Activated effector memory CD4-positive, alpha-beta T cell treated with anti-CD3 and anti-CD28 coated beads, Interleukin-2, amount 50 U/mL, for 16 hours (primary cell): ENCODE measurements at regions not wholly inside any gene's neighbourhood (a gene's known extent, or its start where the extent isn't known, plus 50 kb on each side); places are given as distances from the start of the nearest gene placed in this dataset.
"Not testable (repeated sequence)": the region's sequence is repeated elsewhere in the genome, so short reads cannot be mapped to it uniquely, and the experiment has no call there.

ENCODE experiments used
- DNase-seq: peaks from one replicate; pipeline ENCODE4 v3.0.0-alpha.2; 2020

DNA sequence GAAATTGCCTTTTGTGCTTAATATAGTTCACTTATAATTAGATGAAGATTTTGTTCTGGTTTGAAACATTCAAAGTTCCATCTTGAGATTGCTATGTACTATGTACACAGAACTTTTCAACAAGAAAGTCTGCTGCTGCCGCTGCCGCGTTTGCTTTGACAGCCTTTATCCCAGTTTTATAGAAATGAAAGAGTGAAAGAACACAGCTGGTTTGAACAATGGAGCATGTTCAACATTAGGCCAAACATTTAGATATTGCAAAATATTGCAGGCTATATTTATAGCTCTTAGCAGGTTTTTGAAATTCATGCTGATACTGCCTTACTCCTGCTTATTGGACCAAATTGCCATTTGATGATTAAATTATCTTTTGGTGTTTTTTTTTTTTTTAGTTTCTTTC lies 299.8 kb upstream of the PRKD1 start:
- no peak for DNase-seq

DNA sequence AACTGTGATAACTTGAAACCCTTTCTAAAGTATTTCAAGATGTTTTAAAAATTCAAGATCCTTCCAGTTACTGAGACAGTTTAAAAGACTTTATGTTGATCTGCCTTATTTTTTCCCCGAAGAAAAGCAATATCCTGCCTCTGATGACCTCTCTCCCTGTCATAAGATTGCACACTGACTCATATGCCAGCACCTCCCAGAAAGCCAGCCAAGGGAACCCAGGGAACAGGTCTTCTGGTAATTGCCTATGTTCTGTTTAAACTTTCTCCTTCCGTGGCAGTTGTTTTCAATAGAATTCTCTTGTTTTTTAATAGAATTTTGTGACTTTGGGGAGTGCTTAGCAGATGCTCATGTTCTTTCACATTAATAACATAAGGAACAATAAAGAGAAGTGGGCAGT lies 300.2 kb upstream of the PRKD1 start:
- DNase-seq = no peak

DNA sequence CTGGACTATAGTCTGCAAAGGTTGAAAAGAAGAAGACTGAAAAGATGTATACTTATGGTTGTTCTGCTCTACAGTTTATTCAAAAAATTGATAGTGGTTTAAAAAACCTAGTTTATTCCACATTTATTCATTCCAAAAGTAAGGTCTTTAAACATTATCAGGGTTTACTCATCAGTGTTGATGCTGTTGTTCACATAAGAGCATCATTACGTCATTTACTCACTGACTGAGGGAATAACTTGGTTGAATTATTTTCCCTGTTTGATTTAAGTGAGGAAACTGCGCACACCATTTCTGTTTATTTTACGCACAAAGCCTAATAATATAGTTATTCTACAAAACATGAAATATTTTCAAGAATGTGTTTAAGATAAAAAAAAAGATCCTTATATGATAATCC lies 303.1 kb upstream of the PRKD1 start:
- DNase-seq = no peak

DNA sequence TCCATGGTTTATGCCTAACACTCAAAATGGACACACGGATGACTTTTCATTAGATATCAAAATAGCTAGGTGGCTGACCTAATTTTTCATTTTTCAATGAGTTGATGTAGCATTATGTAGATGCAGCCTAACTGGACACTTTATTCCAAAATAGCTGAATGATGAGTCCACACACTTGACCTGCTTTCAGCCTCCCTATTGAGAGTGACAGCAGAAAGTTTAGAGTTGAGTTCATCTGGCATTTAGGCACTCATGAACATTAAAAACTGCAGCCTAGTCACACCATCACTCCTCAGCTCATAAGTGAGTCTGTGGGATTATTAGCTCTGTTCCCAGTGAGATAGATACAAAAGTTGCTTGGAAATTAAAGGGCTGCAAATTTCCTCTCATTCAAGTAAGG lies 307.3 kb upstream of the PRKD1 start:
- DNase-seq = no peak

DNA sequence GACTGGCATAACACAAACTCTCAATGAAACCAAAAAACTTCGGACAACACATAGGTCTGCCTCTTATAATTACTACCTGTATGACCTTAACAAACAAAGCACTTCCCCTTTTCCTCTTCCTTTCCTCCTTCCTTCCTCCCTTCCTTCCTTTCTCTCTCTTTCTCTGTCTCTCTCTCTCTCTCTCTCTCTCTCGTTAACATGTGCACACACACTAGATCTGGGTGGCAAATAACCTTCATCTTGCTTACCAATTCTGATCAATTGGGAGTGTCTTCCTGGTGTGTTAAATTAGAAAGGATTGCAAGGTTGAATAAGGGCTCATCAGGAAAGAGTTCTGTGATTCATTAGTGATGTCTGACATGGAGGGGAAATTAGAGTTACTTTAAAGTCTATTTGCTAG lies 307.8 kb upstream of the PRKD1 start:
- no peak for DNase-seq

DNA sequence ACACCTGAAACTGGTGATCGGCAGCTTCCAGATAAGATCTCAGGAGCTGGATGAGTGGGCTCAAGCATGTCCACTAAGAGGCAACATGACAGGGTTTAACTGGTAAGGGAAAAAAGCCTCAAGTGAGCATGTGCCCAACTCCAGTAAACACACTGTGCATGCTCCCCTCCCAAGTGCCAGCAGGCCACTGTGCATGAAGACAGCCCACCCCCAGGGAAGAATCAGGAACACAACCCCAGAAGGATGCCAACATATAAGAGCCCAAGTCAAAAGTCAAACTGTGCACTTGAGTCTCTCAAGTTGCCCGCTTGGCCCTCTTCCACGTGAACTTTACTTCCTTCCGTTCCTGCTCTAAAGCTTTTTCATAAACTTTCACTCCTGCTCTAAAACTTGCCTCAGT lies 311.3 kb upstream of the PRKD1 start:
- no peak for DNase-seq

DNA sequence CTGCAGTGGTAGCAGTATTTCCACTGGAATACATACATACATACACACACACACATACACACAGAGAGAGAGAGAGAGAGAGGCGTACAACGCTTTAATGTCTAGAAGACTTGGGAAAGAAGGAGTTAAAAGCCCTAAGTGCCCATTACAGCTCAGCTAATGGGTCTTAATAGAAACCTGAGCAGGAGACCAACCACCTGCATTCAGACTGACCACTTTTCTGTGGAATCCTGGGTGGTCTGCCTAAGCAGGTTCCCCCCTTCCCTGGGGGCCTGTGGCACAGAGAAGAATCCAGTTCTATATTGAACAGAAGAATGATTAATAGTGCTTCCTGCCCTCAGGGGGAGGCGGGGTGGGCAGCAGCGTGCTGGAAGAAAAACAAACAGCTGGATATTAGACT lies 312.4 kb upstream of the PRKD1 start:
- no peak for DNase-seq

DNA sequence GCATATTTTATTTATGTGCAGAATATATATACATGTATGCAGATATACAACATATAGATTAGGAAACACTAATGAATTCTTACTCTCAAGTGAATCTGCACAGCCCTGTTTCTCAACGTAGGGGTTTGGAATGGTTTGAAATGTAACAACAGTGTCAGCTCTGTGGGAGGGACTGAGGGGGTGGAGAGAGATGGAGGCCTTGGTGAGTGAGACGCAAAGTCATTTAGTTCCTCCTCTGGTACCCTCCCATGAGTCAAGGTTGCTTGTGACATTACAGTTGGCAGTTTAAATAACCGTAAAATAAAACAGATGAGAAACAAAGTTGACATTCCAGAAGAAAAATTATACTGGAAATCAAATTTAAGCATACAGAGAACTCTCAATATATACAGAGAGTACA lies 313.0 kb upstream of the PRKD1 start:
- DNase-seq = no peak

DNA sequence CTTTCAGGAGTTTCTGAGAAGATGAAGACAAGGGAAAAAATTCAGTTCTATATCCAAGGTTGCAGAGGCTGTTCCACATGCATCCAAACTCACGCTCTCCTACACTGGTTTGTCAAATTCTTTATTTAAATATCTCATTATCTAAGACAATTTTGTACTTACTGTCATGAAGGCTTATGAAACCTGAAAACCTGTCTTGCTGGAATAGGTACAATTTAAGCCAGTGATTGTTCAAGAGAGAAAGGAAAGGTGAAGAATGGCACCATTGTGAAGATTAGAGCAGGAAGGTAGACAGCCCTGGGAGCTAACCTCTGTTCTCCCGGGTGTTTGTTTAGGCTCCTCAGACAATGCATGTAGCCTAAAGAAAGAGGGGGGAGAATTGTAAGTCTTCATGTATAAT lies 315.1 kb upstream of the PRKD1 start:
- no peak for DNase-seq

DNA sequence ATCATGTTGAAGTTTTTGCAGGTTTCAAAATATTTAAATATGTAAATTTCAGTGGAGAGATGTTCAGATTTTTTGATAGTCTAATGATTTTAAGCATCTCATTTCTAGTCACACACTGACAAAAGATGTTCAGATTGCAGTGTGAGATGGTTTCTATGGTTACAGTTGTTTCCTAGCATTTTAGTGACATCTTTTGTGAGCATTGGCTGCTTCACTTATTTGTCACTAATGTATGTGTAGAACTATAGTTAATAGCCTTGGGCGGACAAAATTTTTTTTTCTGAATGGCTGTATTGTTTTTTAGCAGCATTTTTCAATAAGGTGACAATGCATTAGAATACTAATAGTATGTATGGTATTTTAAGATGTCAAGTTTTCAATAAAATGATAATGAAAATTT lies 315.6 kb upstream of the PRKD1 start:
- DNase-seq = no peak

DNA sequence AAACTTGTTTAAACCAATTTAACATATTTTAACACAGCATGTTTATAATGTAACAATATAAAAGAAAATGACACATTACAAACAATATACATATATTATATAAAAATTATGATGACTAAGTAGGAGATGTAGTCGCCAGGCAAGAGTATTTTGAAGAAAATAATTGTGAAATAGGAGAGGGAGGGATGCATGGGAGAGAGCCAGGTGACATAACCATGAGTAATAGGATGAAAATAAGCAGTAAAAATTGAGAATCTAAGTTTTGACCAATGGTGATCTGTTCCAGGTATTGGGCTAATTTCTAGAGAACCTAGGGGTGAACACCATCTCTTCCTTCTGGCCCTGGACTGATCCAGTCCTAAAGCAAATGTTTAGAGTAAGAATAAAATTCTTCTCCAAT lies 315.2 kb upstream of the G2E3 start:
- DNase-seq = no peak

DNA sequence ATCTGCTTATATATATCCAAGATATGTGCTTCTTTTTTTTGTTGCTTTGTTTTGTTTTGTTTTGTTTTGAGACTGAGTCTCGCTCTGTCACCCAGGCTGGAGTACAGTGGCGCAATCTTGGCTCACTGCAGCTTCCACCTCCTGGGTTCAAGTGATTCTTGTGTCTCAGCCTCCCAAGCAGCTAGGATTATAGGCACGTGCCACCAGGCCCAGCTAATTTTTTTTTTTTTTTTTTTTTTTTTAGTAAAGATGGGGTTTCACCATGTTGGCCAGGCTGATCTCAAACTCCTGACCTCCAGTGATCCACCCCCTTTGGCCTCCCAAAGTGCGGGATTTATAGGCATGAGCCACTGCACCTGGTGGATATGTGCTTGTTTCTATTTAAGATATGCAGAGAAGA lies 314.6 kb upstream of the G2E3 start:
- DNase-seq = not testable (repeated sequence)

DNA sequence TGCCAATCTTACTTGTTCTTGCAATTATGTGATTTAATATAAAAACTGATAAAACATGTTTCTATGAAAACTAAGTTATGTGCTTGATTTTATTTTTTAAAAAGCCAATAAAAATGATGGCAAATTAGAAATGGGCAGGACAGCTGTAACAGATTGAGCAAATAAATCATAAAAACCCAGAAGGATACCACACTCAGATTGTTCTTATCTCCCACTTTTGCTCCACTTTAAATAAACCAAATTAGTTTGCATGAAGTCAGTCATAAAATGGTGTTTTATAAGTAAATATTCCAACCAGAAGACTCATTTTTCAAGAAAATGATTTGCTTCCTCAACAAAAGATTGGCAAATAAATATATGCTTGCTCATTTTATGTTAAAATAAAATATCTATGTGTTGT lies 307.9 kb upstream of the G2E3 start:
- DNase-seq = no peak

DNA sequence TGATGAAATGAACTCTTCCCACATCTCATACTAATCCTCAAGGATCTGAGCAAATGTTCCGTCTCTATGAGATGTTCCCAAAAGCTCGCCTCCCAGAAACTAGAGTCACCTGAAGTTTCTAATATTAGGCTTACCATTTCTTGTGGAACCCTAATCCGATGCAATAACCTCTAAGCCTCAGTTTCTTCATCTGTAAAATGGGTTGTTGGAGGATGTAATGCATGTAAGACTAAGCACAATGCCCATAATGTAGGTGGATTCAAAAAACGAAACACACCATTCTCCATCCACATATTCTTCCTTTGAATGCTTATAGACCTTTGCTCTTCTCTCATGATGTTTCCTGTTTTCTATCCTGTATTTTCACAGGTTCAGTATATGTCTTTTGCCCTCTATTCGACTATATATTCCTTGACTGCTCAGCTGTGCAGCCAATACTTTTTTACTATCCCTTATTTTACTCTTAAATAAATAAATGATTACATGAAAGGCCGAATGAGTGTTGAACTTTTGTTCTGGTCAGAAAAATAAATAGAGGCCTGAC lies 307.3 kb upstream of the G2E3 start:
- DNase-seq = no peak

DNA sequence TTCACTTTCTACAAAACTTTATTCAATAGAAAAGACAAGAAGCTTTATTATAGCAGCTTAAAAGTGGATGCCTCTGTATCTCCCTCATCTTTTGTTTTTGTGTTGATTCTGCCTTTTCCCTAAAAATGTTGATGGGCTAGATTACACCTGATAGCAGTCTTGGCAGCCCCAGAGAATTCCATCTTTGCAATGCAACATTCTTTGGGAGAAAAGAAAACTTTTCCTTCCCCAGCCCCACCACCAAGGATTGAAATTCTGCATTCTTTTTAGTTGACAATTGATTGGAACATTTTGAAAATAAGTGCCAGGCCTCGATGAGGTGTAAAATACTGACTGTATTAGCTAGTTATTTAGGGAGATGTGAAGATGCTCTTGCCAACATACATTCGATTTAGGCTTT lies 306.8 kb upstream of the G2E3 start:
- DNase-seq = no peak

DNA sequence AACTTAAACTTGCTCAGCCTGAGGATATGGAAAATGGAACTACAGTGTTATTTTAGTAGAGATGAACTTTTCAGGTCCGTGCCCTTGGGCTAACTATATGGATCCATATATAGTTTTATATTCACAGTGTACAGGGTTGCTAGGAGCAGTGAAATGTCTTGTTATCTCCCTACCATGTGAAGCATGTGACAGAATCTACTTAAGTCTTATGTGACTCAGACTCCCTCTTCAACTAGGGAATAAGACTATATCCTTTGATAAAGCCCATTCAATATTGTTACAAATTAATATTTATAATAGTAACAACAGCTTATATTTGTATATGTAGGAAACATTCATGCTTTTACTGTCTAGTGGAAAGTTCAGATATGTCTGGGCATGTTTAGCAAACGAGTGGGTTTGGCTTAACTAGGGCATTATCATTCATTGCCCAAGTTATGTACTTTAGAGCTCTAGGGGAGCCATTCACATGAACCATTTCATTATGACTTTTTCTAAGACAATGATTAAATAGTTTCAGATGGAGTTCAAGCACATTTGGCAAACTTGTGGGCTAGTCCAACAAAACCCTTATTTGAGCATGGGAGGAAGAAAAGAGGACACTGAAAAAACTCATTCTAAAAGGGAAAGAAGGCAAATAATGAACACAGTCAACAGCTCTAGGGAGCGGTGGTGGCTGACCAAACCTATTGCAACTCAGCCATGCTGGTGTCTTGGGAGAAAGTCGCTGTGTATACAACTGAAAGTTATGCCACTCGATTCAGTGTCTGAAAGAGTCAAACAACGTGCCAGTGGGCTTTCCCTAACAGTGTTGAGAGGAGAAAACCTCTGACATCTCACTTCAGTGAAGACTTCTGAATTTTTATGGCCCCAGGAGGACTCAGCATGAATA lies 305.9 kb upstream of the G2E3 start:
- no peak for DNase-seq

DNA sequence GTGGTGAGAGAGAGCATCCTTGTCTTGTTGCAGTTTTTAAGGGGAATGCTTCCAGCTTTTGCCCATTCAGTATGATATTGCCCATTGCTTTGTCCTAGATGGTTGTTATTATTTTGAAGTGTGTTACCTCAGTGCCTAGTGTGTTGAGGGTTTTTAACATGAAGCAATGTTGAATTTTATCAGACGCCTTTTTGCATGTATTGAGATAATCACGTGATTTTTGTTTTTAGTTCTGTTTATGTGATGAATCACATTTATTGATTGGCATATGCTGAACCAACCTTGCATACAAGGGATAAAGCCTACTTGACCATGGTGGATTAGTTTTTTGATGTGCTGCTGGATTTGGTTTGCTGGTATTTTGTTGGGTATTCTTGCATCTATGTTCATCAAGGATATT lies 302.3 kb upstream of the G2E3 start:
- DNase-seq = no peak

DNA sequence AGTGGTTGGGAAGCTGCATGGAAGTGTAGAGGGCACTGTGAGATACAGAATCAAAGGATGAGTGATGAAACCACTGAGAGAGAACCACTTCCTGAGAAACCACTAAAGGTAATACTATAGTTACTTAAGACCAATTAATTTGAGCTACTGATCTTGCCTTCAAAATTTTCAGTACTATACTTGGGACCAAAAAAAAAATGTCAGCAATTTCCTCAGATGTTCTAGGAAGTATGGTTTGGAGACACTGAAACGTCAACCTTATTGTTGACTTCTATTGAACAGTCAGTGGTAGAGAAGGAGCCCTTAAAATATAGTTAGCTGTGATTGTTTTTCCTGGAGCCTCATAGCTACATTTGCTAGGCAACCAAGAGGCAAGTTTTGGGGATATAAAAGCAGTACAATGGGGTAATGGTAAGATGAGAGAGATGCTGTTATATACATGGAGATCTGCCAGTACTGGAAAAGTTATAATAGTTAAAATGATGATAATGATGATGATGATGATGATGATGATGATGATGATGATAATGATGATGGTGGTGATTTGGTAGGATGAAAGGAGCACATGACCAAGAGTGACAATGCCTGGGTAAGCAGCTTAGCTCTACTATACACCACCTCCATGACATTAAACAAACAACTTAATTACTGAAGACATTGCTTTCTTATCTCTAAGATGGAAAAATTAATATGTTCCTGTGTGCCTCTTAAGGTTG lies 300.9 kb upstream of the G2E3 start:
- no peak for DNase-seq

DNA sequence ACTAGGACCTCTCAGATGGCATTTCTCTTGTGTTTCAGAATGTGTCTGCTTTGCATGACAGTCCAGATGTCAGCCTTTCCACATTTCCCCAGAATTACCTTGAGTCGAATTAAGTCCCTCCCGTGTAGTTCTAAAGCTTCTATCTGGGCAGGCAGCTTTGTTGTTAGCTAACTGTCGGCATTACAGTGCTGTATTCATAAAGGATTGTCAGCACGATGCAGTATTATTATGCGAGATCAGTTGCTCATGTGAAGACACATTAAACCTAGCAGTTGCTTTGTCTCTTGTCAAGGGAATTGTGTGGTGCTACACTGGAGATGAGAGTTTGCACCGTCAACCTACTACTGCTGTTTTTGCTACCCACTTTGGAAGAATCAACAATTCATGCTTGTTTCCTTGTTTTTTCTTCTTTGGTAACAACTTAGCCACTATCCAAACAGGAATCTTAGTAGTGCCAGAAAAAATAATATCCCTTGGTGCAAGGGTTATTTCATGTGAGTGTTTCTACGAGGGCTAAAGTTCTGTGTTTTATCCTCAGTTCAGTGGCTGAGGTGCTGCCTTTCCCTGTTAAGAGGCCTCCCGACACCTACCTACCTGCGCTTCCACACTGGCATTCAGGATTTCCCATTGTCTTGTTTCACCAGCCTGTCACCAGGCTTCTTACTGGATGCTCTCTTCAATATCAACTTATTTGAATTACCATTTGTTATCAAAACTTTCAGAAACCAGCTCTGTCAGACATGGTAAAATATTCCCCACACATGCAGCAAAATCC lies 297.9 kb upstream of the G2E3 start:
- DNase-seq = no peak

DNA sequence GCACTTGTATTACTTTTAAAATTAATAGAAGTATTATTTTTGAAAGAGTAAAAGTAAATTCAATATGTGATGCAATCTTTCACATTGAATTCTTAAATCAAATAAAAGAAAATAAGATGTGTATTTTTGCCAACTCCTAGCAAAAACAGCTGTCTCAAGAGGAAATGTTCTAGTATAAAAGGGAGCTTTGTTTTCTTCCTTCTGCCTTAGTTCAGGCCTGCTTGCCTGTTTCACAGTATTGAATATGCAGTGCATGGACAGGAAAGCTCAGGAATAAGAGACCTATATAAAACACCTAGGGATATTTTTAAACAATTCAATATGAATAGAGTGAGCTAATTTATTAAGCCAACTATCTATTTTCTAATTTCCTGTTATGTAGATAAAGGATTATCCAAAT lies 294.8 kb upstream of the G2E3 start:
- no peak for DNase-seq

DNA sequence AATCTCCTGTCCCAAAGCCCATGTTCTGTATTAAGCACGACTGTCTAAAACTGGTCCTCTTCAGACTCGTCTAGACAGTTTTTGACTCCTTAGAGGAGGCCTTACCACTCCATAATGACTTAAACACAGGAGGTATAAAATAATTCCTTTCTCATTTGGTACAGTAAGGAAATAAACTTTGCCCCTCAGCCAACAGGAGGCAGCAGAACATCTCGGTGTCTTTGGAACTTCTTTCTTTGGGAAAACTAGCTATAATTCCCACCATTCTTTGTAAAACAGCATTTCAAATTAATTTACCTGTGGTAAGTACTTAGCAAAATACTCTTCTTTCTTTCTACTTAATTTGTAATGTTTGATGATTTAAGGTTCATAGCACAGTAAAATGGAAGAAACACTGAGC lies 292.7 kb upstream of the G2E3 start:
- DNase-seq = no peak

DNA sequence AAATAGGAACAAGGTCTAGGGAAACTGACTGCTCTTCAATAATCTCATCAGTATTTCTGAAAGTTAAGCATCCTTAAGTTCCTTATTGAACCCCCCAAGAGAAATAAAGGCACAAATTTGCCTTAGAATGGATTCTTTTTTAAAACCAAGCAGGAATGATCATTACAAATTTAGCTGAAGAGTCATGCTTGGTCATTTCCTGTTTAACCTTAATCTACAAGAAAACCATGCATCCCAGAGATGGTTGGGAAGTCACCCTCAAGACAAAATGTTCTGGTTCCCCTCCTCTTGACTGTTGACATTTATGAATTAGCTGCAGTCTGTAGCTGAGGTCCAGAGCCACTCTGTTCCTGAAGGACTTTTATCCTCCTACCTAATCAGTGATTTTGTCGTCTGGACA lies 291.8 kb upstream of the G2E3 start:
- no peak for DNase-seq
